ENCODE measurements at regions not wholly inside any gene's neighbourhood (a gene's known extent, or its start where the extent isn't known, plus 50 kb on each side); places are given as distances from the start of the nearest gene placed in this dataset.

DNA sequence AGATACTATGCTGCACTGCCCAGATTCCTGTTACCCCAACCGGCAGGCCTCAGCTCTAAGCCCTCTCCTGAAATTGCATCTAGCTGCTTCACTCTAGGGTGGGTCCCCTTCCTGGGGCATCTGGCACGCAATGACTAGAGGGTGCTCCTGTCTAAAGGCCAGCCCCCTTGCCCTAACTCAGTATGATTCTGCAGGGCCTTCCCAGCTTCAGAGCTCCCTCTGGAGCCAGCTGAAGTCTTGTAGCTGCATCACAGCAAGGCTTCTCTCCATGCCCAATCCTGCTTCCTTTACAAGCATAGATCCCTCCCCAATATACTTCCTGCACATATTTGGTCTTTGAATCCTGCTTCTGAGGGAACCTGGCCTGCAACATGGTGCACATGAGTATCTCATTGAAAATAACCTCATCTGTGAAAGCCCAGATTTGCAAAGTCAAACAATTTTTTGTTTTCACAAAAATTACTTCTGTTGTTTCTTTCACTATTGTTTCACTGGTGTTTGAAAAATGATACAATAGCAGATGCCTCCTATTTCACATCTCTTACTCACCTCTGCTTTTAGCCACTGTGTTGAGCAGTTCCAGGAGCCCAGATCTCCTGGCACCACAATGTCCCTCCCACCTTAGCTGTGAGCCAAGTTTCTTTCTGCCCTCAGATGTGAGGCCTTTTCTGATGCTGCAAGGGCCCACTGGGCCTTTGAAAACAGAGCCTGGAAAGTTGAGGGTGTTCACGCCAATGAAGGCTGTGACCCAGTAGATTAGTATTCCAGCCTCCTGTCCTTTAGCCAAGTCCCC, 169.5 kb upstream of the EGLN3 start:
- no peaks in the 10 kb centered on the region for H3K4me1 ChIP-seq
- no peaks in the 10 kb centered on the region for H3K36me3 ChIP-seq
- no peaks in the 10 kb centered on the region for H3K27me3 ChIP-seq
- H3K4me3 ChIP-seq = no peak overlapping the region
- no peak for DNase-seq
- intact Hi-C loops (cut with DNase I) = no loop called here
- ATAC-seq = no peak
- no peak for TF ChIP-seq POLR2A (IDR thresholded peaks at IDR 0.05)
- TF ChIP-seq, protein P1, sequence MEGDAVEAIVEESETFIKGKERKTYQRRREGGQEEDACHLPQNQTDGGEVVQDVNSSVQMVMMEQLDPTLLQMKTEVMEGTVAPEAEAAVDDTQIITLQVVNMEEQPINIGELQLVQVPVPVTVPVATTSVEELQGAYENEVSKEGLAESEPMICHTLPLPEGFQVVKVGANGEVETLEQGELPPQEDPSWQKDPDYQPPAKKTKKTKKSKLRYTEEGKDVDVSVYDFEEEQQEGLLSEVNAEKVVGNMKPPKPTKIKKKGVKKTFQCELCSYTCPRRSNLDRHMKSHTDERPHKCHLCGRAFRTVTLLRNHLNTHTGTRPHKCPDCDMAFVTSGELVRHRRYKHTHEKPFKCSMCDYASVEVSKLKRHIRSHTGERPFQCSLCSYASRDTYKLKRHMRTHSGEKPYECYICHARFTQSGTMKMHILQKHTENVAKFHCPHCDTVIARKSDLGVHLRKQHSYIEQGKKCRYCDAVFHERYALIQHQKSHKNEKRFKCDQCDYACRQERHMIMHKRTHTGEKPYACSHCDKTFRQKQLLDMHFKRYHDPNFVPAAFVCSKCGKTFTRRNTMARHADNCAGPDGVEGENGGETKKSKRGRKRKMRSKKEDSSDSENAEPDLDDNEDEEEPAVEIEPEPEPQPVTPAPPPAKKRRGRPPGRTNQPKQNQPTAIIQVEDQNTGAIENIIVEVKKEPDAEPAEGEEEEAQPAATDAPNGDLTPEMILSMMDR (IDR thresholded peaks at IDR 0.05) = no peak
- H3K9me3 ChIP-seq = no peaks in the 10 kb centered on the region
- 44% methylated on average over 2 of the region's 3 CpGs for WGBS (ENCODE audit: insufficient coverage, low coverage, low lambda C conversion rate, missing lambda C conversion rate)
- no peak overlapping the region for H3K27ac ChIP-seq

DNA sequence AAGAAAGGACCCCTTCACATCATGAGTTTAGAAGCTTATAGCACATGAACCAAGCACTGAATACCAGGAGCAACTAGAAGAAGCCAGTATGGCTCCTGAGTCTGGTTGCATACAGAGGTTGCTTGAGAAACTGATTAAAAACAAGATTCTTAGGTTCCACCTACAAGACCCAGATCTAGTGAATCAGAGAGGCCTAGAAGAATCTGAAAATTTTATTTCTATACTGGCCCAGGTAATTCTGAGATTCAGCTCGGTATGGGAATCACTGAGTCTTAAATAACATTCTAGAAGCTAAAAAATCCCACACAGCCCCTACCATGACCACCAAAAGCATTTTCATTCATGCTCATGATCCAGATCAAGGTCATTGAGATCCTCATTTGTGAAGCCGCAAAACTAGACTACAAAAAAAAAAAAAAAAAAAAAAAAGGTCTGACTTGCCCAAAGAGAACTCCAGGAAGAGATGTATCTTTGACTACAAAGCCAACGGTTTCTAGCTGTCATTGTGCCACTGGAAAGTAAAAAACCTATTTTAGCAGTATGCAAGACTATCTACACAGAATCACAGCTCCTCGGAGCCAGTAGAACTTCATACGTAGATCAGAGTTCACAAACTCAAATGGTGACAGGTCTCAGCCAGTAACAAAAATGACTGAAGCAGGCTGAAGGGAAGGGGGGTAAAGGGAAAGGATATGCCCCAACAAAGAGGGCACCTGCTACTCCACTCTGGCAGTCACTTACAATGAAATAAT, 168.4 kb upstream of the EGLN3 start:
- Histone ChIP-seq H3K36me3 (no peaks in the 10 kb centered on the region), H3K27me3 (no peaks in the 10 kb centered on the region), H3K4me1 (no peaks in the 10 kb centered on the region), H3K4me3 (no peak overlapping the region), H3K9me3 (no peaks in the 10 kb centered on the region), H3K27ac (no peak overlapping the region)
- no peak for ATAC-seq
- intact Hi-C loops (cut with DNase I) = no loop called here
- 61% methylated on average over 5 of the region's 5 CpGs for WGBS (ENCODE audit: insufficient coverage, low coverage, low lambda C conversion rate, missing lambda C conversion rate)
- no peak for TF ChIP-seq POLR2A (IDR thresholded peaks at IDR 0.05)
- TF ChIP-seq, protein P1 (IDR thresholded peaks at IDR 0.05) = no peak
- no peak for DNase-seq

DNA sequence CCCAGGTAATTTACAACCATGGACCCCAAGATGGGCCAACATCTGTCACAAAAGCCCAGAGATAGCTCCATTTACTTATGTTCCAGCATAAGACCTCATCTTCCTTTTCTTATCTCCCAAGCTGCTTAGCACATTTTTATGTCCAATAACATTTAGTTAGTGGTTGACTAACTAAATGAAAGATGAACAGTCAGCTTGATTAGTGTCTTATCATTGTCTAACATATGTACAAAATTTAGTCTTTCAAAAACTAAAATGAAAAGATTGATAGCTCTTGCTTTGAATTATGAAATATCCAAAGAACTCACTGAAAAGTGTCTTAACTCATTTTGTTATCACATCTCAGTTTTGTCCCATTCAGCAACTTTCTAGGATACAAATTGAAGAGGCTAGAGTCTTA, 163.1 kb upstream of the EGLN3 start:
- H3K4me3 ChIP-seq = no peak overlapping the region
- H3K4me1 ChIP-seq = no peaks in the 10 kb centered on the region
- ATAC-seq (no peak), DNase-seq (no peak)
- no peaks in the 10 kb centered on the region for H3K36me3 ChIP-seq
- no peaks in the 10 kb centered on the region for H3K27me3 ChIP-seq
- no peak for TF ChIP-seq POLR2A (IDR thresholded peaks at IDR 0.05)
- TF ChIP-seq, protein P1 (IDR thresholded peaks at IDR 0.05) = no peak
- no peak overlapping the region for H3K27ac ChIP-seq
- no peaks in the 10 kb centered on the region for H3K9me3 ChIP-seq
- intact Hi-C loops (cut with DNase I) = no loop called here

DNA sequence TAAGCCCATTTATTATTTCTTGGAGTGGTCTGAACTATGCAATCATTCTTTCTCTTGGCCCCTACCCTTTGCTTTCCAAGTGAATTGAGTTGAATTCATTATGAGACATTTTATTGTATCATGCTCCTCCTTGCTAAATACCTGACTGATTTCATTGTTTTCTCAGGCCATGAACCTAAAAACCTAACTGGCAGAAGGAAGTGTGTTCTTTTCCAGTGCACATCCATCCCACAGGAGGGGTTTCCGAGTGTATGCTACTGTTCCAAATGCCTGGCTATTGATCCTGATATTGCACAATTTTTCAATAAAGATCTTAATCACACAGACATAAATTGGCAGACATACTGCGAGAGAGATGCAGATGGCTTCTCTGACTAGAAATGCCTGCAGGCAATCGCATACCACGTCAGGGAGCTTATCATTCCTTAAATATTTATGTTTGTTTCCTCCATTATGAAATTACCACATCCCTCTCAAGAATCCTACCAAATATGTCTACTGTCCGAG, 162.2 kb upstream of the EGLN3 start:
- intact Hi-C loops (cut with DNase I) = no loop called here
- H3K27me3 ChIP-seq = no peaks in the 10 kb centered on the region
- no peak for ATAC-seq

More for the DNA sequence above, 162.2 kb upstream of the EGLN3 start:
- no peaks in the 10 kb centered on the region for H3K4me1 ChIP-seq
- 41% methylated on average over 5 of the region's 5 CpGs for WGBS (ENCODE audit: insufficient coverage, low coverage, low lambda C conversion rate, missing lambda C conversion rate)
- no peaks in the 10 kb centered on the region for H3K9me3 ChIP-seq
- H3K36me3 ChIP-seq = no peaks in the 10 kb centered on the region
- DNase-seq = no peak
- H3K4me3 ChIP-seq = no peak overlapping the region
- no peak overlapping the region for H3K27ac ChIP-seq
- TF ChIP-seq POLR2A (IDR thresholded peaks at IDR 0.05) = no peak
- TF ChIP-seq, protein P1 (IDR thresholded peaks at IDR 0.05) = no peak

All from right lobe of liver (tissue), 6 donors.